ENCODE measurements at regions not wholly inside any gene's neighbourhood (a gene's known extent, or its start where the extent isn't known, plus 50 kb on each side); places are given as distances from the start of the nearest gene placed in this dataset.

DNA sequence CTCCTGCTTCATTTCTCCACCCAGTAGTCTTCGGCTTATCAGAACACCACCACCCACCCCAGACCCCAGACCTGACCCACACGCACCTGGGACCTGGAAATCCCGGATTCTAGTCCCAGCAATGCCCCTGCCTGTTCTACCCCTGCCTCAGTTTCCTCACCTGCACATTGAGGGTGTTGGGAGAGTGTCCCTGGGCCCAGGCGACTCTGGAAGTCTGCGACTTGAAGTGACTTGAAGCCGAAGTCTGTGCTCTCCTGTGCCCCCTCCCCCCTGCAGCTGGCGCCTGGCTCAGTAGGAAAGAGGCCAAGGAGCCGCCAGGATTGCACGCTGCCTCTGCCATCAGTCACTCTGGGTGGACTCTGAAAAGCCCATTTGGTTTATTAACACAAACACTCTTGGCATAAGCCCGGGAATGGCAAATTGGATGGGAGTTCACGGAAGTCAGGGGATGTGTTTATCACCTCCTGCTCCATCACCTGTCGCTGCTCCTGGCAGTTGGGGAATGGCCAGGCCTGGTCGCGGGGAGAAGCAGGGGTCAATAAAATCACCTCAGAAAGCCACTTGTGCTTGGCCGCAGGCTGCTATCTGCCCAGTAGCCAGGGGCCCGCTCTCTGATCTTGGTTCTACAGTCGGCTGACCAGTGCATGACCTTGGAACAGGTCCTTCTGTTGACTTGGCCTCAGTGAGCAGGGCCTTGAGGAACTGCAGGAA is 132.7 kb downstream of the ACTL8 start (continued):
- TF ChIP-seq, protein P1, sequence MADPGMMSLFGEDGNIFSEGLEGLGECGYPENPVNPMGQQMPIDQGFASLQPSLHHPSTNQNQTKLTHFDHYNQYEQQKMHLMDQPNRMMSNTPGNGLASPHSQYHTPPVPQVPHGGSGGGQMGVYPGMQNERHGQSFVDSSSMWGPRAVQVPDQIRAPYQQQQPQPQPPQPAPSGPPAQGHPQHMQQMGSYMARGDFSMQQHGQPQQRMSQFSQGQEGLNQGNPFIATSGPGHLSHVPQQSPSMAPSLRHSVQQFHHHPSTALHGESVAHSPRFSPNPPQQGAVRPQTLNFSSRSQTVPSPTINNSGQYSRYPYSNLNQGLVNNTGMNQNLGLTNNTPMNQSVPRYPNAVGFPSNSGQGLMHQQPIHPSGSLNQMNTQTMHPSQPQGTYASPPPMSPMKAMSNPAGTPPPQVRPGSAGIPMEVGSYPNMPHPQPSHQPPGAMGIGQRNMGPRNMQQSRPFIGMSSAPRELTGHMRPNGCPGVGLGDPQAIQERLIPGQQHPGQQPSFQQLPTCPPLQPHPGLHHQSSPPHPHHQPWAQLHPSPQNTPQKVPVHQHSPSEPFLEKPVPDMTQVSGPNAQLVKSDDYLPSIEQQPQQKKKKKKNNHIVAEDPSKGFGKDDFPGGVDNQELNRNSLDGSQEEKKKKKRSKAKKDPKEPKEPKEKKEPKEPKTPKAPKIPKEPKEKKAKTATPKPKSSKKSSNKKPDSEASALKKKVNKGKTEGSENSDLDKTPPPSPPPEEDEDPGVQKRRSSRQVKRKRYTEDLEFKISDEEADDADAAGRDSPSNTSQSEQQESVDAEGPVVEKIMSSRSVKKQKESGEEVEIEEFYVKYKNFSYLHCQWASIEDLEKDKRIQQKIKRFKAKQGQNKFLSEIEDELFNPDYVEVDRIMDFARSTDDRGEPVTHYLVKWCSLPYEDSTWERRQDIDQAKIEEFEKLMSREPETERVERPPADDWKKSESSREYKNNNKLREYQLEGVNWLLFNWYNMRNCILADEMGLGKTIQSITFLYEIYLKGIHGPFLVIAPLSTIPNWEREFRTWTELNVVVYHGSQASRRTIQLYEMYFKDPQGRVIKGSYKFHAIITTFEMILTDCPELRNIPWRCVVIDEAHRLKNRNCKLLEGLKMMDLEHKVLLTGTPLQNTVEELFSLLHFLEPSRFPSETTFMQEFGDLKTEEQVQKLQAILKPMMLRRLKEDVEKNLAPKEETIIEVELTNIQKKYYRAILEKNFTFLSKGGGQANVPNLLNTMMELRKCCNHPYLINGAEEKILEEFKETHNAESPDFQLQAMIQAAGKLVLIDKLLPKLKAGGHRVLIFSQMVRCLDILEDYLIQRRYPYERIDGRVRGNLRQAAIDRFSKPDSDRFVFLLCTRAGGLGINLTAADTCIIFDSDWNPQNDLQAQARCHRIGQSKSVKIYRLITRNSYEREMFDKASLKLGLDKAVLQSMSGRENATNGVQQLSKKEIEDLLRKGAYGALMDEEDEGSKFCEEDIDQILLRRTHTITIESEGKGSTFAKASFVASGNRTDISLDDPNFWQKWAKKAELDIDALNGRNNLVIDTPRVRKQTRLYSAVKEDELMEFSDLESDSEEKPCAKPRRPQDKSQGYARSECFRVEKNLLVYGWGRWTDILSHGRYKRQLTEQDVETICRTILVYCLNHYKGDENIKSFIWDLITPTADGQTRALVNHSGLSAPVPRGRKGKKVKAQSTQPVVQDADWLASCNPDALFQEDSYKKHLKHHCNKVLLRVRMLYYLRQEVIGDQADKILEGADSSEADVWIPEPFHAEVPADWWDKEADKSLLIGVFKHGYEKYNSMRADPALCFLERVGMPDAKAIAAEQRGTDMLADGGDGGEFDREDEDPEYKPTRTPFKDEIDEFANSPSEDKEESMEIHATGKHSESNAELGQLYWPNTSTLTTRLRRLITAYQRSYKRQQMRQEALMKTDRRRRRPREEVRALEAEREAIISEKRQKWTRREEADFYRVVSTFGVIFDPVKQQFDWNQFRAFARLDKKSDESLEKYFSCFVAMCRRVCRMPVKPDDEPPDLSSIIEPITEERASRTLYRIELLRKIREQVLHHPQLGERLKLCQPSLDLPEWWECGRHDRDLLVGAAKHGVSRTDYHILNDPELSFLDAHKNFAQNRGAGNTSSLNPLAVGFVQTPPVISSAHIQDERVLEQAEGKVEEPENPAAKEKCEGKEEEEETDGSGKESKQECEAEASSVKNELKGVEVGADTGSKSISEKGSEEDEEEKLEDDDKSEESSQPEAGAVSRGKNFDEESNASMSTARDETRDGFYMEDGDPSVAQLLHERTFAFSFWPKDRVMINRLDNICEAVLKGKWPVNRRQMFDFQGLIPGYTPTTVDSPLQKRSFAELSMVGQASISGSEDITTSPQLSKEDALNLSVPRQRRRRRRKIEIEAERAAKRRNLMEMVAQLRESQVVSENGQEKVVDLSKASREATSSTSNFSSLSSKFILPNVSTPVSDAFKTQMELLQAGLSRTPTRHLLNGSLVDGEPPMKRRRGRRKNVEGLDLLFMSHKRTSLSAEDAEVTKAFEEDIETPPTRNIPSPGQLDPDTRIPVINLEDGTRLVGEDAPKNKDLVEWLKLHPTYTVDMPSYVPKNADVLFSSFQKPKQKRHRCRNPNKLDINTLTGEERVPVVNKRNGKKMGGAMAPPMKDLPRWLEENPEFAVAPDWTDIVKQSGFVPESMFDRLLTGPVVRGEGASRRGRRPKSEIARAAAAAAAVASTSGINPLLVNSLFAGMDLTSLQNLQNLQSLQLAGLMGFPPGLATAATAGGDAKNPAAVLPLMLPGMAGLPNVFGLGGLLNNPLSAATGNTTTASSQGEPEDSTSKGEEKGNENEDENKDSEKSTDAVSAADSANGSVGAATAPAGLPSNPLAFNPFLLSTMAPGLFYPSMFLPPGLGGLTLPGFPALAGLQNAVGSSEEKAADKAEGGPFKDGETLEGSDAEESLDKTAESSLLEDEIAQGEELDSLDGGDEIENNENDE (IDR thresholded peaks at IDR 0.05; ENCODE audit: insufficient replicate concordance, low read length), result no peak
- TF ChIP-seq SIRT6 (IDR thresholded peaks at IDR 0.05; ENCODE audit: low read length) (no peak), POLR2AphosphoS5 (IDR thresholded peaks at IDR 0.05; ENCODE audit: low read depth, low read length) (no peak), SIN3A (conservative IDR thresholded peaks at IDR 0.05 in 1 of 2, IDR thresholded peaks at IDR 0.05 in 1 of 2; ENCODE audit: low read depth in 1 of 2, low read length in 2 of 2) (no peak), HDAC2 (IDR thresholded peaks at IDR 0.05; ENCODE audit: borderline replicate concordance in 1 of 2, low read depth in 2 of 2, low read length in 2 of 2) (no peak), CBX5 (IDR thresholded peaks at IDR 0.05; ENCODE audit: low read depth, low read length) (no peak), TAF7 (optimal IDR thresholded peaks at IDR 0.05; ENCODE audit: borderline replicate concordance, low read depth, low read length) (no peak)
